NCI-H82 treated with DMSO at 0.1 percent for 48 hours (cell line): ENCODE measurements at regions not wholly inside any gene's neighbourhood (a gene's known extent, or its start where the extent isn't known, plus 50 kb on each side); places are given as distances from the start of the nearest gene placed in this dataset.
A peak's percentile ranks its signal among the peaks of the same experiment; 100 is the strongest.

ENCODE experiments used
- DNase-seq: peaks from one replicate; lab custom pipeline; 2025; ENCODE audit not compliant: unreplicated experiment; lab: John Stamatoyannopoulos, UW

- DNase-seq, result no peak
Measured at GRCh38 chr2:217260441-217261115, 400.7 kb upstream of the TNP1 start.

GRCh38 chr2:217258170-217258569, 398.3 kb upstream of the TNP1 start:
- no peak for DNase-seq

- peak; percentile 89 for DNase-seq
Measured at GRCh38 chr2:217256251-217256650, 396.4 kb upstream of the TNP1 start.

- DNase-seq, result no peak
Measured at GRCh38 chr2:217254111-217254510, 394.2 kb upstream of the TNP1 start.

- DNase-seq, result no peak
Measured at GRCh38 chr2:217252181-217252580, 392.3 kb upstream of the TNP1 start.

- peak; percentile 85 for DNase-seq
Measured at GRCh38 chr2:217250013-217250524, 390.2 kb upstream of the TNP1 start.

GRCh38 chr2:217249121-217250012, 389.5 kb upstream of the TNP1 start:
- DNase-seq, result peak; percentile 11

- no peak for DNase-seq
Measured at GRCh38 chr2:217248312-217248935, 388.6 kb upstream of the TNP1 start.

- DNase-seq, result no peak
Measured at GRCh38 chr2:217247476-217247875, 387.6 kb upstream of the TNP1 start.

GRCh38 chr2:217246108-217246507, 386.2 kb upstream of the TNP1 start:
- DNase-seq, result no peak

GRCh38 chr2:217244815-217245214, 385.0 kb upstream of the TNP1 start:
- DNase-seq, result no peak

GRCh38 chr2:217242947-217243346, 383.1 kb upstream of the TNP1 start:
- peak; percentile 15 for DNase-seq

- DNase-seq, result no peak
Measured at GRCh38 chr2:217231724-217232123, 371.9 kb upstream of the TNP1 start.

GRCh38 chr2:217231212-217231611, 371.3 kb upstream of the TNP1 start:
- no peak for DNase-seq

- no peak for DNase-seq
Measured at GRCh38 chr2:217228732-217229131, 368.9 kb upstream of the TNP1 start.

- DNase-seq, result no peak
Measured at GRCh38 chr2:217227794-217228193, 367.9 kb upstream of the TNP1 start.

- DNase-seq, result peak; percentile 61
Measured at GRCh38 chr2:217225596-217225995, 365.7 kb upstream of the TNP1 start.

GRCh38 chr2:217223222-217223930, 363.5 kb upstream of the TNP1 start:
- no peak for DNase-seq

- DNase-seq, result no peak
Measured at GRCh38 chr2:217222309-217222910, 362.5 kb upstream of the TNP1 start.

- no peak for DNase-seq
Measured at GRCh38 chr2:217220228-217221013, 360.6 kb upstream of the TNP1 start.
